ENCODE measurements at regions not wholly inside any gene's neighbourhood (a gene's known extent, or its start where the extent isn't known, plus 50 kb on each side); places are given as distances from the start of the nearest gene placed in this dataset.
A peak's percentile ranks its signal among the peaks of the same experiment; 100 is the strongest.

DNA sequence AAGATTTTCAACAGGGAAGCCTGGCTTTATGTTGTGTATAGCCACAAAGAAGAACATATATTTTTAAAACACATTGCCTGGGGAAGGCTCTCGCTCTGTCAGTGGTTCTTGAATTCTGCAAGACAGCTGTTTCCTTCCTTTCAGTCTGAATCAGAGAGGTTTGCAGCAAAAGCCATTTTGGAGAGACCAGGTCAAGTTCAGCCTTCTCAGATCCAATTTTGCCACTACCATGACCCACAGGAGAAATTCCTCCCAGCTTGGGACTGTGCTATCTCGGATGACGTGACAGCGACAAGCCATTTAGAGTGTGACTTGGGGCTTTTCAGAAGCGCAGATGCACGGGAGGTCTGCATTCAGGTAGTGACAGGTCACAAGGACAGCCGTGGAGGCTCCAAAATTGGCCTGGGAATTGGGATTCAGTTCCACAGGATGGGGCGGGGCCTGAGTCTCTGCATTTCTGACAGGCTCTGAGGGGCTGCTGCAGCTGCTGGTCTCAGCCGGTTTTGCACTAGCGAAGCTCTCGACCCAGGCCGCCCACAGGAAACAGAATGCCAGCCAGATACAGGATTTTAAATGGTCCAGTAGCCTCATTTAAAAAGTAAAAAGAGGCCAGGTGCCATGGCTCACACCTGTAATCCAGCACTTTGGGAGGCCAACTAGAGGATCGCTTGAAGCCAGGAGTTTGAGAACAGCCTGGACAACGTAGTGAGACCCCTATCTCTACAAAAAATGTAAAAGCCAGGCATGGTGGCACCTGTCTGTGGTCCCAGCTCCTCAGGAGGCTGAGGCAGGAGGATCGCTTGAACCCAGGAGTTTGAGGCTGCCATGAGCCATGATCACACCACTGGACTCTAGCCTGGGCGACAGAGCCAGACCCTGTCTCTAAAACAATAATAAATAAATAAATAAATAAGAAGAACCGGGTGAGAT is 196.6 kb upstream of the CIBAR2 start:
- 91% methylated on average over 10 of the region's 17 CpGs for WGBS (ENCODE audit: low lambda C conversion rate)
- peaks cover 0 to 44% of the 10 kb centered on the region in 2 experiments; a peak in 1 of 4 replicates for H3K4me1 ChIP-seq (ENCODE audit: control insufficient read depth in 1 of 2, insufficient read depth in 2 of 2, low read depth in 1 of 2, low read length in 1 of 2)
- TF ChIP-seq RFX5 (IDR thresholded peaks at IDR 0.05; ENCODE audit: low read length) = no peak
- no peak for TF ChIP-seq ELF1 (IDR thresholded peaks at IDR 0.05)
- TF ChIP-seq, protein P1, sequence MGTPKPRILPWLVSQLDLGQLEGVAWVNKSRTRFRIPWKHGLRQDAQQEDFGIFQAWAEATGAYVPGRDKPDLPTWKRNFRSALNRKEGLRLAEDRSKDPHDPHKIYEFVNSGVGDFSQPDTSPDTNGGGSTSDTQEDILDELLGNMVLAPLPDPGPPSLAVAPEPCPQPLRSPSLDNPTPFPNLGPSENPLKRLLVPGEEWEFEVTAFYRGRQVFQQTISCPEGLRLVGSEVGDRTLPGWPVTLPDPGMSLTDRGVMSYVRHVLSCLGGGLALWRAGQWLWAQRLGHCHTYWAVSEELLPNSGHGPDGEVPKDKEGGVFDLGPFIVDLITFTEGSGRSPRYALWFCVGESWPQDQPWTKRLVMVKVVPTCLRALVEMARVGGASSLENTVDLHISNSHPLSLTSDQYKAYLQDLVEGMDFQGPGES (IDR thresholded peaks at IDR 0.05; ENCODE audit: low read depth, low read length) = no peak
- TF ChIP-seq, protein P2, sequence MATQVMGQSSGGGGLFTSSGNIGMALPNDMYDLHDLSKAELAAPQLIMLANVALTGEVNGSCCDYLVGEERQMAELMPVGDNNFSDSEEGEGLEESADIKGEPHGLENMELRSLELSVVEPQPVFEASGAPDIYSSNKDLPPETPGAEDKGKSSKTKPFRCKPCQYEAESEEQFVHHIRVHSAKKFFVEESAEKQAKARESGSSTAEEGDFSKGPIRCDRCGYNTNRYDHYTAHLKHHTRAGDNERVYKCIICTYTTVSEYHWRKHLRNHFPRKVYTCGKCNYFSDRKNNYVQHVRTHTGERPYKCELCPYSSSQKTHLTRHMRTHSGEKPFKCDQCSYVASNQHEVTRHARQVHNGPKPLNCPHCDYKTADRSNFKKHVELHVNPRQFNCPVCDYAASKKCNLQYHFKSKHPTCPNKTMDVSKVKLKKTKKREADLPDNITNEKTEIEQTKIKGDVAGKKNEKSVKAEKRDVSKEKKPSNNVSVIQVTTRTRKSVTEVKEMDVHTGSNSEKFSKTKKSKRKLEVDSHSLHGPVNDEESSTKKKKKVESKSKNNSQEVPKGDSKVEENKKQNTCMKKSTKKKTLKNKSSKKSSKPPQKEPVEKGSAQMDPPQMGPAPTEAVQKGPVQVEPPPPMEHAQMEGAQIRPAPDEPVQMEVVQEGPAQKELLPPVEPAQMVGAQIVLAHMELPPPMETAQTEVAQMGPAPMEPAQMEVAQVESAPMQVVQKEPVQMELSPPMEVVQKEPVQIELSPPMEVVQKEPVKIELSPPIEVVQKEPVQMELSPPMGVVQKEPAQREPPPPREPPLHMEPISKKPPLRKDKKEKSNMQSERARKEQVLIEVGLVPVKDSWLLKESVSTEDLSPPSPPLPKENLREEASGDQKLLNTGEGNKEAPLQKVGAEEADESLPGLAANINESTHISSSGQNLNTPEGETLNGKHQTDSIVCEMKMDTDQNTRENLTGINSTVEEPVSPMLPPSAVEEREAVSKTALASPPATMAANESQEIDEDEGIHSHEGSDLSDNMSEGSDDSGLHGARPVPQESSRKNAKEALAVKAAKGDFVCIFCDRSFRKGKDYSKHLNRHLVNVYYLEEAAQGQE (IDR thresholded peaks at IDR 0.05; ENCODE audit: low read depth, low read length) = no peak
- TF ChIP-seq GABPA (IDR thresholded peaks at IDR 0.05; ENCODE audit: low read depth) = no peak
- no peak for TF ChIP-seq RCOR1 (IDR thresholded peaks at IDR 0.05; ENCODE audit: low read length)
- TF ChIP-seq, protein P3, sequence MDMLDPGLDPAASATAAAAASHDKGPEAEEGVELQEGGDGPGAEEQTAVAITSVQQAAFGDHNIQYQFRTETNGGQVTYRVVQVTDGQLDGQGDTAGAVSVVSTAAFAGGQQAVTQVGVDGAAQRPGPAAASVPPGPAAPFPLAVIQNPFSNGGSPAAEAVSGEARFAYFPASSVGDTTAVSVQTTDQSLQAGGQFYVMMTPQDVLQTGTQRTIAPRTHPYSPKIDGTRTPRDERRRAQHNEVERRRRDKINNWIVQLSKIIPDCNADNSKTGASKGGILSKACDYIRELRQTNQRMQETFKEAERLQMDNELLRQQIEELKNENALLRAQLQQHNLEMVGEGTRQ (IDR thresholded peaks at IDR 0.05; ENCODE audit: borderline replicate concordance, low read depth, low read length) = no peak
- TF ChIP-seq, protein P4, sequence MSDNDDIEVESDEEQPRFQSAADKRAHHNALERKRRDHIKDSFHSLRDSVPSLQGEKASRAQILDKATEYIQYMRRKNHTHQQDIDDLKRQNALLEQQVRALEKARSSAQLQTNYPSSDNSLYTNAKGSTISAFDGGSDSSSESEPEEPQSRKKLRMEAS (IDR thresholded peaks at IDR 0.05; ENCODE audit: low read depth) = no peak
- no peak overlapping the region for H3K4me3 ChIP-seq (ENCODE audit: low read depth in 2 of 2, low read length in 1 of 2)
- H3K9me3 ChIP-seq = no peaks in the 10 kb centered on the region
- no peaks in the 10 kb centered on the region for H3K9me2 ChIP-seq
- CTCF ChIA-PET = interaction anchor here (0.6 to 3.8 kb wide), 17 partner anchors 9 to 384 kb away, joined by 3 to 19 read pairs (median 3); no protein-coding TSS in a partner anchor
- H2AFZ ChIP-seq (ENCODE audit: low read depth) = no peak overlapping the region
- no peaks in the 10 kb centered on the region for H3K27me3 ChIP-seq (ENCODE audit: insufficient read depth)
- H4K20me1 ChIP-seq (ENCODE audit: insufficient read depth) = peaks cover 3% of the 10 kb centered on the region; the same call in 1 of the 2 replicates
- no peak overlapping the region for H3K4me2 ChIP-seq
- no peak overlapping the region for H3K9ac ChIP-seq
- H3K36me3 ChIP-seq (replicated peaks in 1 of 2; ENCODE audit: control insufficient read depth in 1 of 2, insufficient read depth in 2 of 2, low read length in 1 of 2) = no peaks in the 10 kb centered on the region
- no peaks in the 10 kb centered on the region for H3F3A ChIP-seq (replicated peaks; ENCODE audit: insufficient read depth)
- no peak for DNase-seq
- no peaks in the 10 kb centered on the region for H3K79me2 ChIP-seq (ENCODE audit: insufficient read depth)
- POLR2A ChIA-PET = no interaction called here
- H3K27ac ChIP-seq (ENCODE audit: low read depth in 2 of 2, low read length in 1 of 2) = peak overlapping the region in 1 of 2 experiments; percentile 6; a peak in 1 of 4 replicates
